ENCODE measurements at regions not wholly inside any gene's neighbourhood (a gene's known extent, or its start where the extent isn't known, plus 50 kb on each side); places are given as distances from the start of the nearest gene placed in this dataset.

GRCh38 chr12:4069670-4070010 is 196.4 kb upstream of the PARP11 start:
- DNase-seq, result no peak
- no peak for TF ChIP-seq POLR2A (IDR thresholded peaks at IDR 0.05; ENCODE audit: low read length)
- no peak for TF ChIP-seq GATA1 (IDR thresholded peaks at IDR 0.05; ENCODE audit: low read depth, low read length)

- TF ChIP-seq GATA1 (IDR thresholded peaks at IDR 0.05; ENCODE audit: low read depth, low read length) (no peak), POLR2A (IDR thresholded peaks at IDR 0.05; ENCODE audit: low read length) (no peak)
- peak in 1 of 2 experiments; percentile 4 for DNase-seq
Observed at GRCh38 chr12:4068981-4069669, 195.9 kb upstream of the PARP11 start.

GRCh38 chr12:4064008-4064407 is 190.8 kb upstream of the PARP11 start:
- DNase-seq, result no peak
- no peak for TF ChIP-seq GATA1 (IDR thresholded peaks at IDR 0.05; ENCODE audit: low read depth, low read length)
- no peak for TF ChIP-seq POLR2A (IDR thresholded peaks at IDR 0.05; ENCODE audit: low read length)

GRCh38 chr12:4059898-4060568 is 186.8 kb upstream of the PARP11 start:
- no peak for DNase-seq
- TF ChIP-seq GATA1 (IDR thresholded peaks at IDR 0.05; ENCODE audit: low read depth, low read length), result no peak
- no peak for TF ChIP-seq POLR2A (IDR thresholded peaks at IDR 0.05; ENCODE audit: low read length)

GRCh38 chr12:4056910-4057845 is 184.0 kb upstream of the PARP11 start:
- no peak for DNase-seq
- TF ChIP-seq GATA1 (IDR thresholded peaks at IDR 0.05; ENCODE audit: low read depth, low read length), result no peak
- no peak for TF ChIP-seq POLR2A (IDR thresholded peaks at IDR 0.05; ENCODE audit: low read length)

GRCh38 chr12:4054630-4055029 is 181.4 kb upstream of the PARP11 start:
- no peak for TF ChIP-seq GATA1 (IDR thresholded peaks at IDR 0.05; ENCODE audit: low read depth, low read length)
- no peak for TF ChIP-seq POLR2A (IDR thresholded peaks at IDR 0.05; ENCODE audit: low read length)
- DNase-seq, result no peak

GRCh38 chr12:4052691-4053090 is 179.5 kb upstream of the PARP11 start:
- TF ChIP-seq GATA1 (IDR thresholded peaks at IDR 0.05; ENCODE audit: low read depth, low read length) (no peak), POLR2A (IDR thresholded peaks at IDR 0.05; ENCODE audit: low read length) (no peak)
- DNase-seq, result no peak

- DNase-seq, result no peak
- TF ChIP-seq POLR2A (IDR thresholded peaks at IDR 0.05; ENCODE audit: low read length) (no peak), GATA1 (IDR thresholded peaks at IDR 0.05; ENCODE audit: low read depth, low read length) (no peak)
Observed at GRCh38 chr12:4051596-4051995, 178.4 kb upstream of the PARP11 start.

- TF ChIP-seq POLR2A (IDR thresholded peaks at IDR 0.05; ENCODE audit: low read length), result no peak
- no peak for TF ChIP-seq GATA1 (IDR thresholded peaks at IDR 0.05; ENCODE audit: low read depth, low read length)
- DNase-seq, result no peak
Observed at GRCh38 chr12:4050340-4050739, 177.1 kb upstream of the PARP11 start.

- TF ChIP-seq POLR2A (IDR thresholded peaks at IDR 0.05; ENCODE audit: low read length) (no peak), GATA1 (IDR thresholded peaks at IDR 0.05; ENCODE audit: low read depth, low read length) (no peak)
- no peak for DNase-seq
Observed at GRCh38 chr12:4049298-4050080, 176.3 kb upstream of the PARP11 start.

- no peak for TF ChIP-seq GATA1 (IDR thresholded peaks at IDR 0.05; ENCODE audit: low read depth, low read length)
- TF ChIP-seq POLR2A (IDR thresholded peaks at IDR 0.05; ENCODE audit: low read length), result no peak
- no peak for DNase-seq
Observed at GRCh38 chr12:4047421-4047820, 174.2 kb upstream of the PARP11 start.

- no peak for DNase-seq
- no peak for TF ChIP-seq GATA1 (IDR thresholded peaks at IDR 0.05; ENCODE audit: low read depth, low read length)
- TF ChIP-seq POLR2A (IDR thresholded peaks at IDR 0.05; ENCODE audit: low read length), result no peak
Observed at GRCh38 chr12:4046495-4046840, 173.3 kb upstream of the PARP11 start.

- no peak for DNase-seq
- TF ChIP-seq POLR2A (IDR thresholded peaks at IDR 0.05; ENCODE audit: low read length) (no peak), GATA1 (IDR thresholded peaks at IDR 0.05; ENCODE audit: low read depth, low read length) (no peak)
Observed at GRCh38 chr12:4045786-4046494, 172.7 kb upstream of the PARP11 start.

Measured in erythroblast (primary cell).